Esophagus muscularis mucosa (tissue), 4 donors: ENCODE measurements at regions not wholly inside any gene's neighbourhood (a gene's known extent, or its start where the extent isn't known, plus 50 kb on each side); places are given as distances from the start of the nearest gene placed in this dataset.

Source experiments
- CTCF ChIP-seq, 3 experiments: fragments of 200-600 bp in 2 of 3; fragments of 450-650 bp in 1 of 3; sonication (generic) in 2 of 3; IDR thresholded peaks; one replicate each; pipeline ENCODE4 v1.5.1; 2017 to 2019; ENCODE audit warnings: antibody characterized with exemption in 3 of 3, mild to moderate bottlenecking in 2 of 3, moderate library complexity in 1 of 3
- EP300 ChIP-seq: sonication (generic); formaldehyde crosslinking; IDR thresholded peaks from one replicate; pipeline ENCODE4 v1.6.1; 2017; ENCODE audit warnings: antibody characterized with exemption
- POLR2A ChIP-seq: fragments of 450-650 bp; IDR thresholded peaks from one replicate; pipeline ENCODE4 v1.6.1; 2017; ENCODE audit warnings: antibody characterized with exemption, moderate library complexity, mild to moderate bottlenecking, low read depth
- POLR2AphosphoS5 ChIP-seq, 2 donors: sonication (generic); formaldehyde crosslinking; IDR thresholded peaks; one replicate each; pipeline ENCODE4 v1.6.1; 2017; ENCODE audit warnings: antibody characterized with exemption in 2 of 2

GRCh38 chr20:17825252-17825959, 125.6 kb downstream of the BANF2 start:
- TF ChIP-seq CTCF (IDR thresholded peaks at IDR 0.05) (no peak), POLR2A (no peak), EP300 (no peak), POLR2AphosphoS5 (IDR thresholded peaks at IDR 0.05) (no peak)
